H9 (cell line): ENCODE measurements at regions not wholly inside any gene's neighbourhood (a gene's known extent, or its start where the extent isn't known, plus 50 kb on each side); places are given as distances from the start of the nearest gene placed in this dataset.

ENCODE experiments used
- DNase-seq: peaks from one replicate; pipeline ENCODE4 v3.0.0-alpha.2; 2017
- H2AFZ ChIP-seq: one replicate; pipeline ENCODE4 v1.6.1; 2013; ENCODE audit warnings: mild to moderate bottlenecking, low read length, control low read depth, moderate library complexity
- H2AK5ac ChIP-seq: 2 replicates; pipeline ENCODE4 v1.6.1; 2013; ENCODE audit warnings: low read length, control low read depth, mixed read lengths; ENCODE audit not compliant: insufficient read length
- H2BK120ac ChIP-seq: one replicate; pipeline ENCODE4 v1.6.1; 2013; ENCODE audit warnings: low read depth, mild to moderate bottlenecking, low read length, control low read depth, inconsistent platforms; ENCODE audit not compliant: poor library complexity, severe bottlenecking
- H2BK12ac ChIP-seq: 2 replicates; pipeline ENCODE4 v1.6.1; 2013; ENCODE audit warnings: low read length, control low read depth, mixed read lengths, low read depth; ENCODE audit not compliant: insufficient read length
- H2BK15ac ChIP-seq: 2 replicates; pipeline ENCODE4 v1.6.1; 2013; ENCODE audit warnings: low read depth, low read length, control low read depth
- H2BK20ac ChIP-seq: one replicate; pipeline ENCODE4 v1.6.1; 2013; ENCODE audit warnings: low read depth, mild to moderate bottlenecking, low read length, control low read depth, inconsistent platforms; ENCODE audit not compliant: poor library complexity, severe bottlenecking
- H2BK5ac ChIP-seq: 2 replicates; pipeline ENCODE4 v1.6.1; 2013; ENCODE audit warnings: low read length, control low read depth, mixed read lengths; ENCODE audit not compliant: insufficient read length
- H3K14ac ChIP-seq: 2 replicates; pipeline ENCODE4 v1.6.1; 2013; ENCODE audit warnings: low read length, control low read depth; ENCODE audit not compliant: insufficient read depth
- H3K18ac ChIP-seq: 2 replicates; pipeline ENCODE4 v1.6.1; 2013; ENCODE audit warnings: low read depth, mild to moderate bottlenecking, mixed read lengths, low read length, control low read depth; ENCODE audit not compliant: insufficient read length
- H3K23ac ChIP-seq: 2 replicates; pipeline ENCODE4 v1.6.1; 2013; ENCODE audit warnings: low read length, control low read depth, mixed read lengths, low read depth; ENCODE audit not compliant: insufficient read length
- H3K23me2 ChIP-seq: 2 replicates; pipeline ENCODE4 v1.6.1; 2013; ENCODE audit warnings: low read depth, mild to moderate bottlenecking, mixed read lengths, low read length, control low read depth; ENCODE audit not compliant: insufficient read length, poor library complexity, severe bottlenecking
- H3K27ac ChIP-seq: 2 replicates; pipeline ENCODE4 v1.5.1; 2013; ENCODE audit warnings: low read length, control low read depth, mixed read lengths, low read depth; ENCODE audit not compliant: insufficient read length
- H3K27me3 ChIP-seq: 2 replicates; pipeline ENCODE4 v1.6.1; 2013; ENCODE audit warnings: low read length, control low read depth, inconsistent platforms; ENCODE audit not compliant: insufficient read depth
- H3K4ac ChIP-seq: 2 replicates; pipeline ENCODE4 v1.6.1; 2013; ENCODE audit warnings: low read depth, mild to moderate bottlenecking, control low read depth, inconsistent platforms, low read length, moderate library complexity
- H3K4me1 ChIP-seq: 2 replicates; pipeline ENCODE4 v1.6.1; 2013; ENCODE audit warnings: low read length, control low read depth, inconsistent platforms; ENCODE audit not compliant: insufficient read depth
- H3K4me2 ChIP-seq: 2 replicates; pipeline ENCODE4 v1.6.1; 2013; ENCODE audit warnings: low read length, control low read depth, mixed read lengths; ENCODE audit not compliant: insufficient read length, insufficient read depth
- H3K56ac ChIP-seq: 2 replicates; pipeline ENCODE4 v1.6.1; 2013; ENCODE audit warnings: low read depth, mild to moderate bottlenecking, mixed read lengths, low read length, control low read depth; ENCODE audit not compliant: insufficient read length
- H3K79me1 ChIP-seq: 2 replicates; pipeline ENCODE4 v1.6.1; 2013; ENCODE audit warnings: low read depth, mild to moderate bottlenecking, moderate library complexity, low read length, control low read depth, inconsistent platforms; ENCODE audit not compliant: insufficient read depth, poor library complexity, severe bottlenecking
- H3K79me2 ChIP-seq: 2 replicates; pipeline ENCODE4 v1.6.1; 2013; ENCODE audit warnings: low read length, control low read depth, inconsistent platforms; ENCODE audit not compliant: insufficient read depth
- H3K9ac ChIP-seq: 2 replicates; pipeline ENCODE4 v1.6.1; 2013; ENCODE audit warnings: low read length, control low read depth, mixed read lengths; ENCODE audit not compliant: insufficient read length; ENCODE audit errors: extremely low read depth
- H3K9me3 ChIP-seq: one replicate; pipeline ENCODE4 v1.6.1; 2013; ENCODE audit warnings: low read depth, low read length, inconsistent platforms; ENCODE audit not compliant: control insufficient read depth
- H3T11ph ChIP-seq: one replicate; pipeline ENCODE4 v1.6.1; 2013; ENCODE audit warnings: mild to moderate bottlenecking, low read length, control low read depth, inconsistent platforms
- H4K20me1 ChIP-seq: one replicate; pipeline ENCODE4 v1.6.1; 2013; ENCODE audit not compliant: control insufficient read depth, insufficient read length, insufficient read depth
- H4K5ac ChIP-seq: 2 replicates; pipeline ENCODE4 v1.6.1; 2013; ENCODE audit warnings: low read depth, mild to moderate bottlenecking, mixed read lengths, low read length, control low read depth; ENCODE audit not compliant: insufficient read length
- H4K8ac ChIP-seq: replicated peaks from 2 replicates; pipeline ENCODE4 v1.6.1; 2013; ENCODE audit warnings: low read length, control low read depth, mixed read lengths, low read depth; ENCODE audit not compliant: insufficient read length
- H4K91ac ChIP-seq: 2 replicates; pipeline ENCODE4 v1.6.1; 2013; ENCODE audit warnings: low read depth, mild to moderate bottlenecking, moderate library complexity, mixed read lengths, low read length, control low read depth; ENCODE audit not compliant: insufficient read length
- H3K27ac Mint-ChIP-seq, 3 experiments: 2 replicates in 2 of 3; 3 replicates in 1 of 3; pipeline ENCODE4 v1.8.0; 2020 to 2021; ENCODE audit warnings: mixed read lengths in 3 of 3, mild to moderate bottlenecking in 1 of 3, moderate library complexity in 1 of 3
- H3K27me3 Mint-ChIP-seq: 2 replicates; pipeline ENCODE4 v1.8.0; 2021; ENCODE audit warnings: low read depth, mild to moderate bottlenecking, moderate library complexity, mixed read lengths
- H3K36me3 Mint-ChIP-seq, 3 experiments: 2 replicates in 2 of 3; 3 replicates in 1 of 3; pipeline ENCODE4 v1.8.0; 2020 to 2021; ENCODE audit warnings: low read depth in 3 of 3, mixed read lengths in 3 of 3; ENCODE audit not compliant: insufficient read depth in 1 of 3
- H3K4me1 Mint-ChIP-seq, 2 experiments: 2 replicates each; pipeline ENCODE4 v1.8.0; 2020; ENCODE audit warnings: mixed read lengths in 2 of 2
- H3K4me3 Mint-ChIP-seq, 2 experiments: 2 replicates in 1 of 2; 3 replicates in 1 of 2; pipeline ENCODE4 v1.8.0; 2020 to 2021; ENCODE audit warnings: mild to moderate bottlenecking in 2 of 2, mixed read lengths in 2 of 2, moderate library complexity in 1 of 2
- H3K9me3 Mint-ChIP-seq, 2 experiments: 2 replicates in 1 of 2; 3 replicates in 1 of 2; pipeline ENCODE4 v1.8.0; 2020; ENCODE audit warnings: mild to moderate bottlenecking in 2 of 2, mixed read lengths in 2 of 2, moderate library complexity in 1 of 2
- whole genome bisulfite sequencing: extraction: QIAGEN DNeasy Blood & Tissue Kit; methylation state at CpG from one replicate; pipeline ENCODE4 v1.1.7; 2013; ENCODE audit warnings: missing lambda C conversion rate, low lambda C conversion rate, mixed read lengths; ENCODE audit not compliant: insufficient read length; ENCODE audit errors: extremely low coverage; 5-methylcytosine and 5-hydroxymethylcytosine counted together
- TF ChIP-seq, protein P1 (sequence below): fragments of 200-600 bp; sonication (generic); conservative IDR thresholded peaks from 3 replicates; pipeline ENCODE4 v1.8.0; 2021; ENCODE audit warnings: antibody characterized with exemption, mild to moderate bottlenecking

DNA sequence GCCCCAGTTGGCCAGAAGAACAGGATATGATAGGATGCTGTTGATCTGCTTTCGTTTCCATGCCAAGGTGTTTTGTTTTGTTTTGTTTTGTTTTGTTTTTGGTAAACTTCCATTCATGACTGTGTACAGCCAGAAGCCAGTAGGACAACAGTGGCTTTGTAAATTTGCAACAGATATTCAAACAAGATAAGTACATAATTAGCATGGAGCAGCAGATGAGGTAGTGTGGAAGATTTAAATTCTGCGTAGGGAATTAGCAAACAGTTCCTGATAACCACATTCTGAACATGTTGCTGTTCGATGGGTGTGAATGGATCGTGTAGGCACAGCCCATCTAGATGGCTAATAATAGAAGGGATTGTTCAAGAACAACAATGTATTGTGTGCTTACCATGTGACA is 1080.1 kb upstream of the RBFOX1 start:
- Histone ChIP-seq H3K18ac (no peak overlapping the region), H3T11ph (no peak overlapping the region), H2BK120ac (no peak overlapping the region), H3K56ac (no peak overlapping the region), H4K20me1 (no peaks in the 10 kb centered on the region), H4K8ac (no peak overlapping the region), H3K4me1 (peaks cover 11% of the 10 kb centered on the region; the same call in 1 of the 2 replicates), H4K91ac (no peak overlapping the region), H2BK5ac (no peak overlapping the region), H3K4ac (no peak overlapping the region), H3K14ac (no peak overlapping the region), H3K23ac (no peak overlapping the region), H3K79me2 (no peaks in the 10 kb centered on the region), H3K27me3 (no peaks in the 10 kb centered on the region), H3K79me1 (no peaks in the 10 kb centered on the region), H3K9me3 (no peaks in the 10 kb centered on the region), H3K23me2 (no peaks in the 10 kb centered on the region), H2AK5ac (no peak overlapping the region), H3K4me2 (no peak overlapping the region), H2BK15ac (no peak overlapping the region), H2BK12ac (no peak overlapping the region), H3K27ac (no peak overlapping the region), H3K9ac (no peak overlapping the region), H2BK20ac (no peak overlapping the region), H4K5ac (no peak overlapping the region), H2AFZ (no peak overlapping the region)
- H3K27me3 Mint-ChIP-seq = no peaks in the 10 kb centered on the region; the same call in 1 of the 2 replicates
- H3K36me3 Mint-ChIP-seq = peaks cover 0 to 2% (median 0%) of the 10 kb centered on the region in 3 experiments; a peak in 1 of 7 replicates
- no peak for DNase-seq
- H3K4me1 Mint-ChIP-seq = peaks cover 39 to 40% of the 10 kb centered on the region in 2 experiments
- H3K9me3 Mint-ChIP-seq = peaks cover 0 to 2% of the 10 kb centered on the region in 2 experiments; a peak in 1 of 5 replicates
- TF ChIP-seq, protein P1, sequence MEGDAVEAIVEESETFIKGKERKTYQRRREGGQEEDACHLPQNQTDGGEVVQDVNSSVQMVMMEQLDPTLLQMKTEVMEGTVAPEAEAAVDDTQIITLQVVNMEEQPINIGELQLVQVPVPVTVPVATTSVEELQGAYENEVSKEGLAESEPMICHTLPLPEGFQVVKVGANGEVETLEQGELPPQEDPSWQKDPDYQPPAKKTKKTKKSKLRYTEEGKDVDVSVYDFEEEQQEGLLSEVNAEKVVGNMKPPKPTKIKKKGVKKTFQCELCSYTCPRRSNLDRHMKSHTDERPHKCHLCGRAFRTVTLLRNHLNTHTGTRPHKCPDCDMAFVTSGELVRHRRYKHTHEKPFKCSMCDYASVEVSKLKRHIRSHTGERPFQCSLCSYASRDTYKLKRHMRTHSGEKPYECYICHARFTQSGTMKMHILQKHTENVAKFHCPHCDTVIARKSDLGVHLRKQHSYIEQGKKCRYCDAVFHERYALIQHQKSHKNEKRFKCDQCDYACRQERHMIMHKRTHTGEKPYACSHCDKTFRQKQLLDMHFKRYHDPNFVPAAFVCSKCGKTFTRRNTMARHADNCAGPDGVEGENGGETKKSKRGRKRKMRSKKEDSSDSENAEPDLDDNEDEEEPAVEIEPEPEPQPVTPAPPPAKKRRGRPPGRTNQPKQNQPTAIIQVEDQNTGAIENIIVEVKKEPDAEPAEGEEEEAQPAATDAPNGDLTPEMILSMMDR = no peak
- WGBS = no CpG with 5 or more reads among the region's 4 CpGs
- no peak overlapping the region for H3K27ac Mint-ChIP-seq
- no peak overlapping the region for H3K4me3 Mint-ChIP-seq
